SK-N-MC (cell line): ENCODE measurements at regions not wholly inside any gene's neighbourhood (a gene's known extent, or its start where the extent isn't known, plus 50 kb on each side); places are given as distances from the start of the nearest gene placed in this dataset.
A peak's percentile ranks its signal among the peaks of the same experiment; 100 is the strongest.

Source experiments
- DNase-seq: peaks from one replicate; pipeline ENCODE4 v3.0.0-alpha.2; 2011; ENCODE audit warnings: low read depth, low spot score
- H3K27ac ChIP-seq: fragments of 200-600 bp; sonication (generic); 2 replicates; pipeline ENCODE4 v1.5.1; 2016; ENCODE audit warnings: mixed run types
- H3K36me3 ChIP-seq: fragments of 200-600 bp; sonication (generic); 2 replicates; pipeline ENCODE4 v1.6.1; 2017; ENCODE audit warnings: antibody characterized with exemption, low read length, mixed read lengths; ENCODE audit not compliant: insufficient read depth
- H3K4me3 ChIP-seq: fragments of 200-600 bp; sonication (generic); 2 replicates; pipeline ENCODE4 v1.5.1; 2016
- H3K9ac ChIP-seq: fragments of 200-600 bp; sonication (generic); 2 replicates; pipeline ENCODE4 v1.8.0; 2017; ENCODE audit warnings: mixed run types, mixed read lengths; ENCODE audit not compliant: insufficient read length
- H3K9me3 ChIP-seq: fragments of 200-600 bp; sonication (generic); 2 replicates; pipeline ENCODE4 v1.6.1; 2017; ENCODE audit warnings: low read depth, mild to moderate bottlenecking, antibody characterized with exemption, low read length, moderate library complexity, mixed read lengths
- EZH2 ChIP-seq: fragments of 200-600 bp; sonication (generic); IDR thresholded peaks from one replicate; pipeline ENCODE4 v1.6.1; 2017; ENCODE audit warnings: antibody characterized with exemption
- FOXP2 ChIP-seq: optimal IDR thresholded peaks from 2 replicates; pipeline ENCODE3; 2011; ENCODE audit warnings: mild to moderate bottlenecking, moderate library complexity; ENCODE audit not compliant: insufficient read depth; ENCODE audit errors: extremely low read length, control extremely low read depth
- POLR2AphosphoS5 ChIP-seq: IDR thresholded peaks from 2 replicates; pipeline ENCODE4 v1.6.1; 2012; ENCODE audit warnings: mild to moderate bottlenecking, low read depth, low read length, borderline replicate concordance

GRCh38 chr6:125354649-125355048 lies 52.9 kb upstream of the HDDC2 start:
- no peaks in the 10 kb centered on the region for H3K36me3 ChIP-seq
- no peak overlapping the region for H3K4me3 ChIP-seq
- H3K9ac ChIP-seq: no peak overlapping the region
- DNase-seq: no peak
- TF ChIP-seq FOXP2 (no peak), EZH2 (no peak), POLR2AphosphoS5 (no peak)
- H3K27ac ChIP-seq: no peak overlapping the region
- no peaks in the 10 kb centered on the region for H3K9me3 ChIP-seq

- TF ChIP-seq FOXP2: no peak
- no peak for TF ChIP-seq POLR2AphosphoS5
- no peak for TF ChIP-seq EZH2
- no peak for DNase-seq
- no peak overlapping the region for H3K9ac ChIP-seq
- H3K36me3 ChIP-seq: no peaks in the 10 kb centered on the region
- H3K27ac ChIP-seq: no peak overlapping the region
- no peak overlapping the region for H3K4me3 ChIP-seq
- no peaks in the 10 kb centered on the region for H3K9me3 ChIP-seq
Observed at GRCh38 chr6:125356884-125357283, 55.1 kb upstream of the HDDC2 start.

GRCh38 chr6:125357515-125358256 lies 55.9 kb upstream of the HDDC2 start:
- Histone ChIP-seq H3K4me3 (no peak overlapping the region), H3K27ac (no peak overlapping the region), H3K9me3 (no peaks in the 10 kb centered on the region), H3K36me3 (no peaks in the 10 kb centered on the region), H3K9ac (no peak overlapping the region)
- no peak for DNase-seq
- TF ChIP-seq POLR2AphosphoS5: no peak

DNA sequence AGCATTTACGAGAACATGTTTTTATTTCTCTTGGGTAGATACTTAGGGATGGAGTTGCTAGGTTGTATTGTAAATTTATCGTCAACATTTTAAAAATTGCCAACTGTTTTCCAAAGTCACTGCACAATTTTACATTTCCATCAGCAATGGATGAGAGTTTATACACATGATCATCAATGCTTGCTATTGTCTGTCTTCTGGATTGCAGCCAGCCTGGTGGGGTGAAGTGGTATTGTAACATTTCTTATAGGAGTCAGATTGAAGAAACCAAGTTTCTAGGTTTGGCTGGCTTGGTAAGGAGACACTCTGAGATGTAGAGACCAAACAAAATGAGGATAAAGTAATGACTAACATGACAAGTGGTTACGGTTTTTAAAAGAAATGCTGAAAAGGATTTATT lies 57.1 kb upstream of the HDDC2 start:
- no peak for TF ChIP-seq POLR2AphosphoS5
- no peak for TF ChIP-seq FOXP2
- no peak for TF ChIP-seq EZH2
- Histone ChIP-seq H3K9ac (no peak overlapping the region), H3K27ac (no peak overlapping the region), H3K36me3 (no peaks in the 10 kb centered on the region), H3K9me3 (no peaks in the 10 kb centered on the region), H3K4me3 (no peak overlapping the region)
- no peak for DNase-seq

DNA sequence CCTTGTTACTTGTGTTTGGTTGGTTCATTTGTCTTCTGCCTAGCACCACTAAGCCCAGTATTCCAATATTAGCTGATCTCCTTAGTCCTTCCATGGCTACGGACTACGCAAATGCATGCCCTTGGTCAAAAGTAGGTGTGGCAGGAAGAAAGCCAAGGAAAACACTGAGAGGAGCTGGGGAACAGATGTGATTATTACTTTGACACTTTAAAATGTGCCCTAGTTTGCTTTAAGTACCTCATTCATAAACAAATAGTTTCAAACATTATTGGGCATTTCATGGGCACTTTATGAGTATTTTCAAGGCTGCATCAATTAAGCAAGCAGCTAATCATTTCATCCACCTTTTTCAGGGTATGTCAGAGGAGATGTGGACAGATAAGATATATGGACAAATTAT lies 60.1 kb upstream of the HDDC2 start:
- no peak overlapping the region for H3K9ac ChIP-seq
- no peaks in the 10 kb centered on the region for H3K36me3 ChIP-seq
- TF ChIP-seq FOXP2: no peak
- H3K9me3 ChIP-seq: no peaks in the 10 kb centered on the region
- no peak for DNase-seq
- H3K4me3 ChIP-seq: no peak overlapping the region
- H3K27ac ChIP-seq: no peak overlapping the region

GRCh38 chr6:125363039-125363823 lies 61.5 kb upstream of the HDDC2 start:
- H3K4me3 ChIP-seq: peak overlapping the region; percentile 70
- peak overlapping the region; percentile 47 for H3K9ac ChIP-seq
- no peaks in the 10 kb centered on the region for H3K36me3 ChIP-seq
- H3K9me3 ChIP-seq: no peaks in the 10 kb centered on the region
- TF ChIP-seq EZH2: no peak
- no peak for TF ChIP-seq POLR2AphosphoS5
- no peak for TF ChIP-seq FOXP2
- no peak for DNase-seq
- no peak overlapping the region; the same call in 1 of the 2 replicates for H3K27ac ChIP-seq

DNA sequence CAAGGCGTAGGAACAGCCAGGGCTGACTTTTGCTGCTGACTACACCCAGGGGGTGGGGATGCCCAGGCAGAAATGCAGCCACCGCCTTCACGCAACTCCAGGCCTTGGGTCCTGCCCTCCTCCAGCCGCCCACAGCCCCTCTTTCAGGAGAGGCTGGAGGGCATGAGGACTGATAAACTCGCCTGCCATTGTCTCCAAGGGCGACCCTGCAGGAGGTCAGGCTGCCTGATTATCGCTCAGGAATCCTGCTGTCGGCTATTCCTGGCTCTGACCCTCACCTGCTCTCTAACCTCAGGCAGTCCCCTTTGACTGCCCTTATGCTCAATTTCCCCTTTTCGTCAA lies 62.0 kb upstream of the HDDC2 start:
- Histone ChIP-seq H3K36me3 (no peaks in the 10 kb centered on the region), H3K9ac (no peak overlapping the region), H3K9me3 (no peaks in the 10 kb centered on the region), H3K27ac (no peak overlapping the region), H3K4me3 (peak overlapping the region; percentile 70)
- DNase-seq: no peak
- TF ChIP-seq FOXP2 (no peak), POLR2AphosphoS5 (no peak), EZH2 (no peak)

DNA sequence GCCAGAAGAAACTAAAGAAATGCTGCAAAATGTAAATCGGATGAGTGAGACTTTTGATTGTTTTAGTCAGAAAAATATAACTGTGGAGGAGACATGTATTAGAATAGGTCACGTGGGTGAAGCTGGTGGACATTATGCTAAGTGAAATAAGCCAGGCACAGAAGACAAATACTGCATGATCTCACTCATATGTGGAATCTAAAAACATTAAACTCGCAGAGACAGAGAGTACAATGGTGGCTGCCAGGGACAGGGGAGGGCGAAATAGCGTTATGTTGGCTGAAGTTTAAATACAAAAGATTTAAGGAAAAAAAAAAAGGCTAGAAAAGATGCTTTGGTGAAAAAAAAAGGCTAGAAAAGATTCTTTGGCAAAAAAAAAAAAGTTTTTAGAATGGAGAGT lies 63.5 kb upstream of the HDDC2 start:
- no peaks in the 10 kb centered on the region for H3K36me3 ChIP-seq
- H3K9ac ChIP-seq: no peak overlapping the region
- no peak overlapping the region for H3K27ac ChIP-seq
- H3K9me3 ChIP-seq: no peaks in the 10 kb centered on the region
- no peak overlapping the region for H3K4me3 ChIP-seq
- DNase-seq: no peak
- no peak for TF ChIP-seq FOXP2
- TF ChIP-seq EZH2: no peak
- TF ChIP-seq POLR2AphosphoS5: no peak
